PC-9 (cell line): ENCODE measurements at regions not wholly inside any gene's neighbourhood (a gene's known extent, or its start where the extent isn't known, plus 50 kb on each side); places are given as distances from the start of the nearest gene placed in this dataset.

Experiments used
- CTCF ChIP-seq: fragments of 200-600 bp; sonication (generic); conservative IDR thresholded peaks from 2 replicates; pipeline ENCODE4 v1.6.1; 2017; ENCODE audit warnings: mixed run types, antibody characterized with exemption, mild to moderate bottlenecking, moderate library complexity
- EZH2 ChIP-seq: fragments of 200-600 bp; sonication (generic); IDR thresholded peaks from 2 replicates; pipeline ENCODE4 v1.8.0; 2017; ENCODE audit warnings: antibody characterized with exemption, low read depth

- TF ChIP-seq CTCF (no peak), EZH2 (no peak)
Observed at GRCh38 chr11:92744929-92745585, 224.4 kb upstream of the MTNR1B start.
